Karpas-422 (cell line): ENCODE measurements at regions not wholly inside any gene's neighbourhood (a gene's known extent, or its start where the extent isn't known, plus 50 kb on each side); places are given as distances from the start of the nearest gene placed in this dataset.

Experiments
- DNase-seq: peaks from one replicate; pipeline ENCODE4 v3.0.0-alpha.2; 2015
- H2AFZ ChIP-seq: fragments of 200-600 bp; sonication (generic); 2 replicates; pipeline ENCODE4 v1.6.1; 2014; ENCODE audit warnings: antibody characterized with exemption, low read length, mixed read lengths
- H3K27ac ChIP-seq: fragments of 200-600 bp; sonication (generic); 2 replicates; pipeline ENCODE4 v1.5.1; 2014; ENCODE audit warnings: mild to moderate bottlenecking, low read length, moderate library complexity
- H3K27me3 ChIP-seq: fragments of 200-600 bp; sonication (generic); 2 replicates; pipeline ENCODE4 v1.6.1; 2014; ENCODE audit warnings: low read length, mixed read lengths
- H3K36me3 ChIP-seq: fragments of 200-600 bp; sonication (generic); 2 replicates; pipeline ENCODE4 v1.6.1; 2014; ENCODE audit warnings: low read length, mixed read lengths; ENCODE audit not compliant: insufficient read depth
- H3K4me1 ChIP-seq: fragments of 200-600 bp; sonication (generic); 2 replicates; pipeline ENCODE4 v1.6.1; 2014; ENCODE audit warnings: mild to moderate bottlenecking, low read length, mixed read lengths
- H3K4me2 ChIP-seq: fragments of 200-600 bp; sonication (generic); 2 replicates; pipeline ENCODE4 v1.6.1; 2014; ENCODE audit warnings: low read length, low read depth, mild to moderate bottlenecking; ENCODE audit not compliant: poor library complexity, severe bottlenecking
- H3K4me3 ChIP-seq: fragments of 200-600 bp; sonication (generic); 2 replicates; pipeline ENCODE4 v1.5.1; 2014; ENCODE audit warnings: mild to moderate bottlenecking, antibody characterized with exemption, low read length, mixed read lengths
- H3K79me2 ChIP-seq: fragments of 200-600 bp; sonication (generic); 2 replicates; pipeline ENCODE4 v1.6.1; 2014; ENCODE audit warnings: mild to moderate bottlenecking, low read length, mixed read lengths
- H3K9ac ChIP-seq: fragments of 200-600 bp; sonication (generic); 2 replicates; pipeline ENCODE4 v1.6.0; 2014; ENCODE audit warnings: low read length
- H3K9me2 ChIP-seq: fragments of 200-600 bp; sonication (generic), shearing (Covaris generic); replicated peaks from 2 replicates; pipeline ENCODE4 v1.6.0; 2014; ENCODE audit warnings: mild to moderate bottlenecking, low read length, moderate library complexity; ENCODE audit not compliant: insufficient read depth
- H3K9me3 ChIP-seq: fragments of 300-700, 200-600 bp; sonication (generic); 2 replicates; pipeline ENCODE4 v1.6.1; 2014; ENCODE audit warnings: low read length, mixed read lengths
- H4K20me1 ChIP-seq: fragments of 200-600 bp; sonication (generic); 2 replicates; pipeline ENCODE4 v1.6.1; 2014; ENCODE audit warnings: mild to moderate bottlenecking, antibody characterized with exemption, low read length, low read depth; ENCODE audit not compliant: insufficient read depth

GRCh38 chr2:58852905-58853304, 611.8 kb upstream of the FANCL start:
- H2AFZ ChIP-seq, result no peak overlapping the region
- H3K36me3 ChIP-seq, result no peaks in the 10 kb centered on the region
- H3K27me3 ChIP-seq, result no peaks in the 10 kb centered on the region
- H4K20me1 ChIP-seq, result no peaks in the 10 kb centered on the region
- H3K27ac ChIP-seq, result no peak overlapping the region
- no peak overlapping the region for H3K9ac ChIP-seq
- H3K4me1 ChIP-seq, result no peaks in the 10 kb centered on the region
- H3K4me3 ChIP-seq, result no peak overlapping the region
- H3K79me2 ChIP-seq, result no peaks in the 10 kb centered on the region
- H3K9me2 ChIP-seq, result no peaks in the 10 kb centered on the region
- H3K4me2 ChIP-seq, result no peak overlapping the region
- no peaks in the 10 kb centered on the region for H3K9me3 ChIP-seq
- DNase-seq, result no peak

- DNase-seq, result no peak
- H3K4me3 ChIP-seq, result no peak overlapping the region
- H2AFZ ChIP-seq, result no peak overlapping the region
- H3K27me3 ChIP-seq, result no peaks in the 10 kb centered on the region
- no peak overlapping the region for H3K9ac ChIP-seq
- H3K79me2 ChIP-seq, result no peaks in the 10 kb centered on the region
- no peak overlapping the region for H3K27ac ChIP-seq
- H3K4me2 ChIP-seq, result no peak overlapping the region
- no peaks in the 10 kb centered on the region for H3K9me2 ChIP-seq
- H3K9me3 ChIP-seq, result no peaks in the 10 kb centered on the region
- H3K4me1 ChIP-seq, result no peaks in the 10 kb centered on the region
- H4K20me1 ChIP-seq, result no peaks in the 10 kb centered on the region
- H3K36me3 ChIP-seq, result no peaks in the 10 kb centered on the region
Observed at GRCh38 chr2:58852243-58852642, 611.1 kb upstream of the FANCL start.

GRCh38 chr2:58851598-58851997, 610.5 kb upstream of the FANCL start:
- Histone ChIP-seq H3K36me3 (no peaks in the 10 kb centered on the region), H4K20me1 (no peaks in the 10 kb centered on the region), H3K79me2 (no peaks in the 10 kb centered on the region), H2AFZ (no peak overlapping the region), H3K4me2 (no peak overlapping the region), H3K9ac (no peak overlapping the region), H3K27me3 (no peaks in the 10 kb centered on the region), H3K9me3 (no peaks in the 10 kb centered on the region), H3K9me2 (no peaks in the 10 kb centered on the region), H3K4me1 (no peaks in the 10 kb centered on the region), H3K4me3 (no peak overlapping the region), H3K27ac (no peak overlapping the region)
- no peak for DNase-seq

- no peak for DNase-seq
- no peaks in the 10 kb centered on the region for H3K4me1 ChIP-seq
Observed at GRCh38 chr2:58845011-58845410, 603.9 kb upstream of the FANCL start.

GRCh38 chr2:58842501-58843155, 601.5 kb upstream of the FANCL start:
- Histone ChIP-seq H3K27ac (no peak overlapping the region), H3K9me3 (no peaks in the 10 kb centered on the region), H3K4me3 (no peak overlapping the region), H3K79me2 (no peaks in the 10 kb centered on the region), H2AFZ (no peak overlapping the region), H4K20me1 (no peaks in the 10 kb centered on the region), H3K4me1 (no peaks in the 10 kb centered on the region), H3K4me2 (no peak overlapping the region), H3K36me3 (no peaks in the 10 kb centered on the region), H3K27me3 (no peaks in the 10 kb centered on the region), H3K9ac (no peak overlapping the region), H3K9me2 (no peaks in the 10 kb centered on the region)
- no peak for DNase-seq

More at GRCh38 chr2:58845011-58845410, 603.9 kb upstream of the FANCL start:
- Histone ChIP-seq H3K36me3 (no peaks in the 10 kb centered on the region), H3K9ac (no peak overlapping the region), H3K9me2 (no peaks in the 10 kb centered on the region), H4K20me1 (no peaks in the 10 kb centered on the region), H3K4me3 (no peak overlapping the region), H3K27ac (no peak overlapping the region), H3K27me3 (no peaks in the 10 kb centered on the region), H3K4me2 (no peak overlapping the region), H2AFZ (no peak overlapping the region), H3K79me2 (no peaks in the 10 kb centered on the region), H3K9me3 (no peaks in the 10 kb centered on the region)

- no peak for DNase-seq
- Histone ChIP-seq H3K9ac (no peak overlapping the region), H3K79me2 (no peaks in the 10 kb centered on the region)
Observed at GRCh38 chr2:58834404-58834803, 593.3 kb upstream of the FANCL start.

GRCh38 chr2:58826795-58827194, 585.7 kb upstream of the FANCL start:
- DNase-seq, result no peak
- H4K20me1 ChIP-seq, result no peaks in the 10 kb centered on the region
- no peak overlapping the region for H3K4me2 ChIP-seq
- no peak overlapping the region for H3K27ac ChIP-seq
- H3K9ac ChIP-seq, result no peak overlapping the region
- H3K9me2 ChIP-seq, result no peaks in the 10 kb centered on the region
- H3K79me2 ChIP-seq, result no peaks in the 10 kb centered on the region
- no peaks in the 10 kb centered on the region for H3K4me1 ChIP-seq
- H3K36me3 ChIP-seq, result no peaks in the 10 kb centered on the region
- H3K27me3 ChIP-seq, result no peaks in the 10 kb centered on the region
- peaks cover 11% of the 10 kb centered on the region for H3K9me3 ChIP-seq
- no peak overlapping the region for H3K4me3 ChIP-seq
- H2AFZ ChIP-seq, result no peak overlapping the region

More at GRCh38 chr2:58834404-58834803, 593.3 kb upstream of the FANCL start:
- Histone ChIP-seq H3K4me2 (no peak overlapping the region), H3K27ac (no peak overlapping the region), H3K9me3 (no peaks in the 10 kb centered on the region), H3K4me3 (no peak overlapping the region), H3K36me3 (no peaks in the 10 kb centered on the region), H2AFZ (no peak overlapping the region), H3K9me2 (0 out of 2 replicates have a peak, but pooled peaks cover 2% of the 10 kb centered on the region), H4K20me1 (no peaks in the 10 kb centered on the region), H3K4me1 (no peaks in the 10 kb centered on the region), H3K27me3 (no peaks in the 10 kb centered on the region)

- H3K9me3 ChIP-seq, result no peaks in the 10 kb centered on the region
- H3K4me1 ChIP-seq, result no peaks in the 10 kb centered on the region; the same call in 1 of the 2 replicates
- no peaks in the 10 kb centered on the region for H4K20me1 ChIP-seq
- no peak overlapping the region for H2AFZ ChIP-seq
- H3K79me2 ChIP-seq, result no peaks in the 10 kb centered on the region
- no peak overlapping the region for H3K4me3 ChIP-seq
- H3K36me3 ChIP-seq, result no peaks in the 10 kb centered on the region
- no peak overlapping the region for H3K27ac ChIP-seq
- no peaks in the 10 kb centered on the region for H3K9me2 ChIP-seq
- H3K9ac ChIP-seq, result no peak overlapping the region
- no peak for DNase-seq
- no peaks in the 10 kb centered on the region for H3K27me3 ChIP-seq
- H3K4me2 ChIP-seq, result no peak overlapping the region
Observed at GRCh38 chr2:58812771-58813344, 571.7 kb upstream of the FANCL start.
